WTC11 (cell line): ENCODE measurements at regions not wholly inside any gene's neighbourhood (a gene's known extent, or its start where the extent isn't known, plus 50 kb on each side); places are given as distances from the start of the nearest gene placed in this dataset.
A peak's percentile ranks its signal among the peaks of the same experiment; 100 is the strongest.

Experiments used
- ATAC-seq: fragments of 200-7000 bp; cut with Tn5 transposase; 2 replicates; pipeline ENCODE4 v1.10.0; 2021; ENCODE audit warnings: mild to moderate bottlenecking, moderate library complexity
- CTCF ChIA-PET: fragments of 300-600 bp; sonication (Branson Sonifier 250); formaldehyde crosslinking; loops from one replicate; lab custom pipeline; 2021; ENCODE audit warnings: antibody characterized with exemption; lab: Charles Lee
- POLR2A ChIA-PET: fragments of 350-600 bp; sonication (Branson Sonifier 250); formaldehyde crosslinking; loops from one replicate; lab custom pipeline; 2021; ENCODE audit warnings: antibody characterized with exemption; lab: Charles Lee
- DNase-seq: peaks from one replicate; pipeline ENCODE4 v3.0.0; 2021; ENCODE audit warnings: low spot score
- H3K27ac Mint-ChIP-seq: 2 replicates; pipeline ENCODE4 v1.8.0; 2021; ENCODE audit warnings: mixed read lengths
- H3K27me3 Mint-ChIP-seq: 2 replicates; pipeline ENCODE4 v1.8.0; 2021; ENCODE audit warnings: low read depth, mild to moderate bottlenecking, moderate library complexity, mixed read lengths
- H3K36me3 Mint-ChIP-seq: 2 replicates; pipeline ENCODE4 v1.8.0; 2021; ENCODE audit warnings: mixed read lengths
- H3K4me1 Mint-ChIP-seq: 2 replicates; pipeline ENCODE4 v1.8.0; 2022; ENCODE audit warnings: mixed read lengths
- H3K4me3 Mint-ChIP-seq: 2 replicates; pipeline ENCODE4 v1.8.0; 2021; ENCODE audit warnings: mild to moderate bottlenecking, moderate library complexity, mixed read lengths
- H3K9me3 Mint-ChIP-seq: 2 replicates; pipeline ENCODE4 v1.8.0; 2021; ENCODE audit warnings: mixed read lengths
- CBFB ChIP-seq: sonication (generic); formaldehyde crosslinking; IDR thresholded peaks from 2 replicates; pipeline ENCODE4 v1.8.1; 2022; ENCODE audit warnings: mild to moderate bottlenecking, low read depth, missing genetic modification reagents
- CREB1 ChIP-seq: sonication (generic); formaldehyde crosslinking; IDR thresholded peaks from 2 replicates; pipeline ENCODE4 v1.8.0; 2023; ENCODE audit warnings: mild to moderate bottlenecking, missing genetic modification reagents
- CREM ChIP-seq: sonication (generic); formaldehyde crosslinking; IDR thresholded peaks from 2 replicates; pipeline ENCODE4 v1.8.1; 2022; ENCODE audit warnings: mild to moderate bottlenecking, missing genetic modification reagents, moderate library complexity
- EMX1 ChIP-seq: fragments of 250-450 bp; sonication (Bioruptor Pico); IDR thresholded peaks from 2 replicates; pipeline ENCODE4 v1.8.0; 2021; ENCODE audit warnings: mild to moderate bottlenecking
- FOXJ3 ChIP-seq: sonication (generic); formaldehyde crosslinking; IDR thresholded peaks from 2 replicates; pipeline ENCODE4 v1.9.0; 2021; ENCODE audit warnings: missing genetic modification reagents, mild to moderate bottlenecking, borderline replicate concordance
- FOXK1 ChIP-seq: sonication (generic); formaldehyde crosslinking; IDR thresholded peaks from 2 replicates; pipeline ENCODE4 v1.8.0; 2022; ENCODE audit warnings: mild to moderate bottlenecking, moderate library complexity, missing genetic modification reagents
- GRHL2 ChIP-seq: fragments of 250-450 bp; sonication (Bioruptor Pico); IDR thresholded peaks from 2 replicates; pipeline ENCODE4 v1.8.0; 2022; ENCODE audit warnings: mild to moderate bottlenecking, moderate library complexity; ENCODE audit not compliant: insufficient replicate concordance, severe bottlenecking
- JAZF1 ChIP-seq: fragments of 250-450 bp; sonication (Bioruptor Pico); IDR thresholded peaks from 2 replicates; pipeline ENCODE4 v1.9.0; 2021; ENCODE audit warnings: moderate library complexity, mild to moderate bottlenecking, inconsistent platforms
- JUN ChIP-seq: sonication (generic); formaldehyde crosslinking; IDR thresholded peaks from 2 replicates; pipeline ENCODE4 v1.8.0; 2023; ENCODE audit warnings: mild to moderate bottlenecking, missing genetic modification reagents
- MXD4 ChIP-seq: fragments of 250-450 bp; sonication (Bioruptor Pico); IDR thresholded peaks from 2 replicates; pipeline ENCODE4 v1.8.0; 2021; ENCODE audit warnings: mild to moderate bottlenecking, moderate library complexity, borderline replicate concordance
- MYBL2 ChIP-seq: sonication (generic); formaldehyde crosslinking; IDR thresholded peaks from 2 replicates; pipeline ENCODE4 v1.8.1; 2023; ENCODE audit warnings: mild to moderate bottlenecking, moderate library complexity, missing genetic modification reagents
- NFYB ChIP-seq: sonication (generic); formaldehyde crosslinking; conservative IDR thresholded peaks from 2 replicates; pipeline ENCODE4 v1.8.0; 2022; ENCODE audit warnings: low read depth, missing genetic modification reagents
- NR2C2 ChIP-seq: sonication (generic); formaldehyde crosslinking; IDR thresholded peaks from 2 replicates; pipeline ENCODE4 v1.8.0; 2022; ENCODE audit warnings: mild to moderate bottlenecking, missing genetic modification reagents
- OVOL2 ChIP-seq: fragments of 250-450 bp; sonication (Bioruptor Pico); IDR thresholded peaks from 2 replicates; pipeline ENCODE4 v1.9.0; 2021; ENCODE audit warnings: mild to moderate bottlenecking, borderline replicate concordance
- SMAD4 ChIP-seq: sonication (generic); formaldehyde crosslinking; IDR thresholded peaks from 2 replicates; pipeline ENCODE4 v1.8.0; 2022; ENCODE audit warnings: mild to moderate bottlenecking, missing genetic modification reagents
- SOX15 ChIP-seq: fragments of 250-450 bp; sonication (Bioruptor Pico); IDR thresholded peaks from 2 replicates; pipeline ENCODE4 v1.9.0; 2021; ENCODE audit warnings: mild to moderate bottlenecking
- ZNF416 ChIP-seq: fragments of 250-450 bp; sonication (Bioruptor Pico); IDR thresholded peaks from 2 replicates; pipeline ENCODE4 v1.9.0; 2021; ENCODE audit warnings: mild to moderate bottlenecking, inconsistent platforms
- TF ChIP-seq, protein P1 (sequence below): sonication (generic); formaldehyde crosslinking; IDR thresholded peaks from 2 replicates; pipeline ENCODE4 v1.8.0; 2022; ENCODE audit warnings: missing genetic modification reagents
- TF ChIP-seq, protein P2 (sequence below): sonication (generic); formaldehyde crosslinking; IDR thresholded peaks from 2 replicates; pipeline ENCODE4 v1.8.1; 2022; ENCODE audit warnings: low read depth, missing genetic modification reagents, borderline replicate concordance
- TF ChIP-seq, protein P3 (sequence below): sonication (generic); formaldehyde crosslinking; IDR thresholded peaks from 2 replicates; pipeline ENCODE4 v1.8.1; 2022; ENCODE audit warnings: mild to moderate bottlenecking, missing genetic modification reagents, moderate library complexity, borderline replicate concordance
- TF ChIP-seq, protein P4 (sequence below): sonication (generic); formaldehyde crosslinking; IDR thresholded peaks from 2 replicates; pipeline ENCODE4 v1.8.1; 2023; ENCODE audit warnings: mild to moderate bottlenecking, moderate library complexity, missing genetic modification reagents
- TF ChIP-seq, protein P5 (sequence below): sonication (generic); formaldehyde crosslinking; IDR thresholded peaks from 2 replicates; pipeline ENCODE4 v1.8.0; 2022; ENCODE audit warnings: mild to moderate bottlenecking, missing genetic modification reagents

DNA sequence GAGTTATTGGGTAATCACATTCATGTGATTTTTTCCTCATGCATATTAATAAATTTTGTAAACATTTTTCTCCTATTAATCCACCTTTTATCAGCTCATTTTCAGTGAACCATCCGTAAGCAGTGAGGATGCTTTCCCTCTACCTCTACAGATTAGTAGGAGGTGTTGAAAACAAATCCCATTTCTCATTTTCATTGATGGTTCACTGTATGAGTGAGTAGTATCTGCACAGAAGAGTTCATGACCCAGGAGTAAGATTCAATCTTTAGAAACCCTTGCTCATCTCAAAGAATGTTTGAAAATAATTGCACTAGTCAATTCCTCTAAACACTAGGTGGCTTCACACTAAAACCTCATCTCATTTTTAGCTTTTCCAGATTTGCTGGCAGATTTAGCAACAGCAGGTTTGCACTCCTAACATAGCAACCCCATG lies 440.0 kb downstream of the HAO1 start:
- H3K36me3 Mint-ChIP-seq, result no peaks in the 10 kb centered on the region
- H3K9me3 Mint-ChIP-seq, result no peaks in the 10 kb centered on the region
- DNase-seq (no peak), ATAC-seq (no peak)
- peaks cover 12% of the 10 kb centered on the region for H3K4me1 Mint-ChIP-seq
- no peak overlapping the region for H3K27ac Mint-ChIP-seq
- H3K27me3 Mint-ChIP-seq, result no peaks in the 10 kb centered on the region
- ChIA-PET POLR2A (no interaction called here), CTCF (no interaction called here)
- TF ChIP-seq, protein P1, sequence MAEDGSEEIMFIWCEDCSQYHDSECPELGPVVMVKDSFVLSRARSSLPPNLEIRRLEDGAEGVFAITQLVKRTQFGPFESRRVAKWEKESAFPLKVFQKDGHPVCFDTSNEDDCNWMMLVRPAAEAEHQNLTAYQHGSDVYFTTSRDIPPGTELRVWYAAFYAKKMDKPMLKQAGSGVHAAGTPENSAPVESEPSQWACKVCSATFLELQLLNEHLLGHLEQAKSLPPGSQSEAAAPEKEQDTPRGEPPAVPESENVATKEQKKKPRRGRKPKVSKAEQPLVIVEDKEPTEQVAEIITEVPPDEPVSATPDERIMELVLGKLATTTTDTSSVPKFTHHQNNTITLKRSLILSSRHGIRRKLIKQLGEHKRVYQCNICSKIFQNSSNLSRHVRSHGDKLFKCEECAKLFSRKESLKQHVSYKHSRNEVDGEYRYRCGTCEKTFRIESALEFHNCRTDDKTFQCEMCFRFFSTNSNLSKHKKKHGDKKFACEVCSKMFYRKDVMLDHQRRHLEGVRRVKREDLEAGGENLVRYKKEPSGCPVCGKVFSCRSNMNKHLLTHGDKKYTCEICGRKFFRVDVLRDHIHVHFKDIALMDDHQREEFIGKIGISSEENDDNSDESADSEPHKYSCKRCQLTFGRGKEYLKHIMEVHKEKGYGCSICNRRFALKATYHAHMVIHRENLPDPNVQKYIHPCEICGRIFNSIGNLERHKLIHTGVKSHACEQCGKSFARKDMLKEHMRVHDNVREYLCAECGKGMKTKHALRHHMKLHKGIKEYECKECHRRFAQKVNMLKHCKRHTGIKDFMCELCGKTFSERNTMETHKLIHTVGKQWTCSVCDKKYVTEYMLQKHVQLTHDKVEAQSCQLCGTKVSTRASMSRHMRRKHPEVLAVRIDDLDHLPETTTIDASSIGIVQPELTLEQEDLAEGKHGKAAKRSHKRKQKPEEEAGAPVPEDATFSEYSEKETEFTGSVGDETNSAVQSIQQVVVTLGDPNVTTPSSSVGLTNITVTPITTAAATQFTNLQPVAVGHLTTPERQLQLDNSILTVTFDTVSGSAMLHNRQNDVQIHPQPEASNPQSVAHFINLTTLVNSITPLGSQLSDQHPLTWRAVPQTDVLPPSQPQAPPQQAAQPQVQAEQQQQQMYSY (CRISPR knock-in tag), result no peak
- TF ChIP-seq, protein P2, sequence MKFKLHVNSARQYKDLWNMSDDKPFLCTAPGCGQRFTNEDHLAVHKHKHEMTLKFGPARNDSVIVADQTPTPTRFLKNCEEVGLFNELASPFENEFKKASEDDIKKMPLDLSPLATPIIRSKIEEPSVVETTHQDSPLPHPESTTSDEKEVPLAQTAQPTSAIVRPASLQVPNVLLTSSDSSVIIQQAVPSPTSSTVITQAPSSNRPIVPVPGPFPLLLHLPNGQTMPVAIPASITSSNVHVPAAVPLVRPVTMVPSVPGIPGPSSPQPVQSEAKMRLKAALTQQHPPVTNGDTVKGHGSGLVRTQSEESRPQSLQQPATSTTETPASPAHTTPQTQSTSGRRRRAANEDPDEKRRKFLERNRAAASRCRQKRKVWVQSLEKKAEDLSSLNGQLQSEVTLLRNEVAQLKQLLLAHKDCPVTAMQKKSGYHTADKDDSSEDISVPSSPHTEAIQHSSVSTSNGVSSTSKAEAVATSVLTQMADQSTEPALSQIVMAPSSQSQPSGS (CRISPR knock-in tag), result no peak
- TF ChIP-seq, protein P3, sequence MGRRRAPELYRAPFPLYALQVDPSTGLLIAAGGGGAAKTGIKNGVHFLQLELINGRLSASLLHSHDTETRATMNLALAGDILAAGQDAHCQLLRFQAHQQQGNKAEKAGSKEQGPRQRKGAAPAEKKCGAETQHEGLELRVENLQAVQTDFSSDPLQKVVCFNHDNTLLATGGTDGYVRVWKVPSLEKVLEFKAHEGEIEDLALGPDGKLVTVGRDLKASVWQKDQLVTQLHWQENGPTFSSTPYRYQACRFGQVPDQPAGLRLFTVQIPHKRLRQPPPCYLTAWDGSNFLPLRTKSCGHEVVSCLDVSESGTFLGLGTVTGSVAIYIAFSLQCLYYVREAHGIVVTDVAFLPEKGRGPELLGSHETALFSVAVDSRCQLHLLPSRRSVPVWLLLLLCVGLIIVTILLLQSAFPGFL (CRISPR knock-in tag), result no peak
- no peak for TF ChIP-seq CBFB
- TF ChIP-seq, protein P4, sequence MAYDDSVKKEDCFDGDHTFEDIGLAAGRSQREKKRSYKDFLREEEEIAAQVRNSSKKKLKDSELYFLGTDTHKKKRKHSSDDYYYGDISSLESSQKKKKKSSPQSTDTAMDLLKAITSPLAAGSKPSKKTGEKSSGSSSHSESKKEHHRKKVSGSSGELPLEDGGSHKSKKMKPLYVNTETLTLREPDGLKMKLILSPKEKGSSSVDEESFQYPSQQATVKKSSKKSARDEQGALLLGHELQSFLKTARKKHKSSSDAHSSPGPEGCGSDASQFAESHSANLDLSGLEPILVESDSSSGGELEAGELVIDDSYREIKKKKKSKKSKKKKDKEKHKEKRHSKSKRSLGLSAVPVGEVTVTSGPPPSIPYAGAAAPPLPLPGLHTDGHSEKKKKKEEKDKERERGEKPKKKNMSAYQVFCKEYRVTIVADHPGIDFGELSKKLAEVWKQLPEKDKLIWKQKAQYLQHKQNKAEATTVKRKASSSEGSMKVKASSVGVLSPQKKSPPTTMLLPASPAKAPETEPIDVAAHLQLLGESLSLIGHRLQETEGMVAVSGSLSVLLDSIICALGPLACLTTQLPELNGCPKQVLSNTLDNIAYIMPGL (CRISPR knock-in tag), result no peak
- TF ChIP-seq MYBL2 (CRISPR knock-in tag), result no peak
- no peak for TF ChIP-seq SOX15 (CRISPR knock-in tag)
- no peak for TF ChIP-seq ZNF416 (CRISPR knock-in tag)
- TF ChIP-seq JUN (CRISPR knock-in tag), result no peak
- TF ChIP-seq OVOL2 (CRISPR knock-in tag), result no peak
- no peak for TF ChIP-seq NR2C2
- no peak for TF ChIP-seq EMX1 (CRISPR knock-in tag)
- no peak for TF ChIP-seq JAZF1
- TF ChIP-seq CREB1 (CRISPR knock-in tag), result no peak
- TF ChIP-seq FOXK1, result no peak
- TF ChIP-seq GRHL2 (CRISPR knock-in tag), result no peak
- no peak for TF ChIP-seq NFYB (CRISPR knock-in tag)
- TF ChIP-seq, protein P5, sequence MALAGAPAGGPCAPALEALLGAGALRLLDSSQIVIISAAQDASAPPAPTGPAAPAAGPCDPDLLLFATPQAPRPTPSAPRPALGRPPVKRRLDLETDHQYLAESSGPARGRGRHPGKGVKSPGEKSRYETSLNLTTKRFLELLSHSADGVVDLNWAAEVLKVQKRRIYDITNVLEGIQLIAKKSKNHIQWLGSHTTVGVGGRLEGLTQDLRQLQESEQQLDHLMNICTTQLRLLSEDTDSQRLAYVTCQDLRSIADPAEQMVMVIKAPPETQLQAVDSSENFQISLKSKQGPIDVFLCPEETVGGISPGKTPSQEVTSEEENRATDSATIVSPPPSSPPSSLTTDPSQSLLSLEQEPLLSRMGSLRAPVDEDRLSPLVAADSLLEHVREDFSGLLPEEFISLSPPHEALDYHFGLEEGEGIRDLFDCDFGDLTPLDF (CRISPR knock-in tag), result no peak
- H3K4me3 Mint-ChIP-seq, result no peak overlapping the region

DNA sequence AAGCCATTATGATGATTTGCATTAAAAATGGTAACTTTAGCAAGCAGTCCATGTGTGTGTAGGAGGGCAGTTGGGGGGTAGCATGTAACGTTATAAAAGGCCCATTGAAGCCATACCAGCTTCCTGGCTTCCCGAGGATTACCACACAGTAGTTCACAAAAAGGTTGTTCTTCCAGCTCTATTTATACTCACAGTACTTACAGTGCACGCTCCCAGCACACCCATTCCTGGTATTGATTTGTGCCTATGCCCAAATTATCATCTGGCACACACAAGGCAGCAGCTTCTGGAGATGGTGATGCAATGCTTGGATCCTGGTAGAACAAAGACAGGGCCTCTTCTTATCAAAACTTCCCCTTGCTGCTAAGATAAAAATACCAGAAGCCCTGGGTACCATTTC lies 436.8 kb downstream of the HAO1 start:
- POLR2A ChIA-PET, result no interaction called here
- H3K36me3 Mint-ChIP-seq, result no peaks in the 10 kb centered on the region
- CTCF ChIA-PET, result no interaction called here
- H3K4me3 Mint-ChIP-seq, result no peak overlapping the region
- no peaks in the 10 kb centered on the region for H3K9me3 Mint-ChIP-seq
- DNase-seq (no peak), ATAC-seq (peak; percentile 47)
- peaks cover 12% of the 10 kb centered on the region for H3K4me1 Mint-ChIP-seq
- H3K27me3 Mint-ChIP-seq, result no peaks in the 10 kb centered on the region
- no peak overlapping the region for H3K27ac Mint-ChIP-seq
- TF ChIP-seq FOXJ3 (CRISPR knock-in tag) (no peak), MXD4 (CRISPR knock-in tag) (no peak), SMAD4 (no peak), GRHL2 (CRISPR knock-in tag) (no peak), CREM (no peak)
- TF ChIP-seq, protein P1 (CRISPR knock-in tag), result no peak
